Smooth muscle cell (in vitro differentiated cells): ENCODE measurements at regions not wholly inside any gene's neighbourhood (a gene's known extent, or its start where the extent isn't known, plus 50 kb on each side); places are given as distances from the start of the nearest gene placed in this dataset.

Source experiments
- DNase-seq: peaks from one replicate; lab custom pipeline; 2025; ENCODE audit not compliant: unreplicated experiment; lab: John Stamatoyannopoulos, UW
- H2AFZ ChIP-seq: fragments of 200-600 bp; sonication (generic); 2 replicates; pipeline ENCODE4 v1.6.0; 2016; ENCODE audit warnings: antibody characterized with exemption, low read depth, mild to moderate bottlenecking
- H3F3A ChIP-seq: fragments of 200-600 bp; sonication (generic); 2 replicates; pipeline ENCODE4 v1.6.0; 2017; ENCODE audit warnings: antibody characterized with exemption, low read depth
- H3K27ac ChIP-seq: fragments of 200-600 bp; sonication (generic); 2 replicates; pipeline ENCODE4 v1.5.1; 2016; ENCODE audit warnings: low read depth, mild to moderate bottlenecking
- H3K27me3 ChIP-seq: fragments of 200-600 bp; sonication (generic); 2 replicates; pipeline ENCODE4 v1.6.1; 2016; ENCODE audit warnings: low read depth, mild to moderate bottlenecking
- H3K36me3 ChIP-seq: fragments of 200-600 bp; sonication (generic); 2 replicates; pipeline ENCODE4 v1.5.1; 2016; ENCODE audit warnings: low read depth
- H3K4me1 ChIP-seq: fragments of 200-600 bp; sonication (generic); 2 replicates; pipeline ENCODE4 v1.5.1; 2016; ENCODE audit warnings: low read depth
- H3K4me2 ChIP-seq: fragments of 200-600 bp; sonication (generic); 2 replicates; pipeline ENCODE4 v1.6.0; 2016; ENCODE audit warnings: mild to moderate bottlenecking
- H3K4me3 ChIP-seq: fragments of 200-600 bp; sonication (generic); 2 replicates; pipeline ENCODE4 v1.5.1; 2016; ENCODE audit warnings: mild to moderate bottlenecking
- H3K79me2 ChIP-seq: fragments of 200-600 bp; sonication (generic); 2 replicates; pipeline ENCODE4 v1.6.0; 2016; ENCODE audit warnings: low read depth, mild to moderate bottlenecking
- H3K9ac ChIP-seq: fragments of 200-600 bp; sonication (generic); 2 replicates; pipeline ENCODE4 v1.6.0; 2016; ENCODE audit warnings: low read depth
- H3K9me3 ChIP-seq: fragments of 200-600 bp; sonication (generic); replicated peaks from 2 replicates; pipeline ENCODE4 v1.5.1; 2016; ENCODE audit warnings: low read depth
- H4K20me1 ChIP-seq: fragments of 200-600 bp; sonication (generic); 2 replicates; pipeline ENCODE4 v1.6.0; 2016; ENCODE audit warnings: low read depth
- WGBS: methylation state at CpG from one replicate; pipeline ENCODE4 v1.1.7; 2016; ENCODE audit warnings: low lambda C conversion rate; 5-methylcytosine and 5-hydroxymethylcytosine counted together
- TF ChIP-seq, protein P1 (sequence below): fragments of 200-600 bp; sonication (generic); IDR thresholded peaks from 2 replicates; pipeline ENCODE4 v1.5.1; 2017; ENCODE audit warnings: borderline replicate concordance, mild to moderate bottlenecking, antibody characterized with exemption; ENCODE audit not compliant: insufficient read depth, poor library complexity, severe bottlenecking

DNA sequence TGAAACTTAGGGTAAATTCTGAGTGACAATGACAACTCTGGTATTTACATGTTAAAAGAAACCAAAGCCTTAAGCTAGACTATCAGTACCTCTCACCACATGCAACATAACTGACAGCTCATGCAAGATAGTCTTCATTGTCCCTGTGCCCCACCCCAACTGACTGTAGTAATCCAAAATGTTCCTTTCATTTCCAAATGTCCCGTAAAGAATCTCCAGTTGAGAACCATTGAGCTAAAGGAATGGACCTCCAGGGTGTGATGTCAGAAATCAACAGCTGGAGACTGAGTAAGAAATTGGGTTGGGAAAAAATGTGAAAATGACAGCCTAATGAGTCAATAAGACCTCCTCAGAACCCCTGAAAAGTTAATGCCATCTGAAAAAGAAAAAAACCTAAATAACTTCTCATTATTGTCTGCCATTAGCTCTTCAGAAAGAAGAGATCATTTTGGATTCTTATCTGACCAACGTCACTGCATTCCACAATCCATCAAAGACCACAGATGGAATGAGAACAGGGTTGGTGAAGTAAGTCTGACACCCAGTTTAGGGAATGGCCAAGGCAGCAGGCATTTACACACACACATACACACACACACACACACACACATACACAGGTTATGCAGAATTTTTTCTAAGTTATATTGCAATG is 51.7 kb upstream of the ACVR2A start:
- Histone ChIP-seq H3K4me3 (no peak overlapping the region), H3K79me2 (no peaks in the 10 kb centered on the region), H3K4me2 (no peak overlapping the region), H2AFZ (no peak overlapping the region), H3K36me3 (no peaks in the 10 kb centered on the region), H3K9ac (no peak overlapping the region), H3F3A (no peaks in the 10 kb centered on the region), H3K4me1 (peaks cover 10% of the 10 kb centered on the region), H4K20me1 (no peaks in the 10 kb centered on the region), H3K27me3 (no peaks in the 10 kb centered on the region), H3K9me3 (no peaks in the 10 kb centered on the region), H3K27ac (no peak overlapping the region)
- WGBS, result 50% methylated on average over 2 of the region's 2 CpGs
- TF ChIP-seq, protein P1, sequence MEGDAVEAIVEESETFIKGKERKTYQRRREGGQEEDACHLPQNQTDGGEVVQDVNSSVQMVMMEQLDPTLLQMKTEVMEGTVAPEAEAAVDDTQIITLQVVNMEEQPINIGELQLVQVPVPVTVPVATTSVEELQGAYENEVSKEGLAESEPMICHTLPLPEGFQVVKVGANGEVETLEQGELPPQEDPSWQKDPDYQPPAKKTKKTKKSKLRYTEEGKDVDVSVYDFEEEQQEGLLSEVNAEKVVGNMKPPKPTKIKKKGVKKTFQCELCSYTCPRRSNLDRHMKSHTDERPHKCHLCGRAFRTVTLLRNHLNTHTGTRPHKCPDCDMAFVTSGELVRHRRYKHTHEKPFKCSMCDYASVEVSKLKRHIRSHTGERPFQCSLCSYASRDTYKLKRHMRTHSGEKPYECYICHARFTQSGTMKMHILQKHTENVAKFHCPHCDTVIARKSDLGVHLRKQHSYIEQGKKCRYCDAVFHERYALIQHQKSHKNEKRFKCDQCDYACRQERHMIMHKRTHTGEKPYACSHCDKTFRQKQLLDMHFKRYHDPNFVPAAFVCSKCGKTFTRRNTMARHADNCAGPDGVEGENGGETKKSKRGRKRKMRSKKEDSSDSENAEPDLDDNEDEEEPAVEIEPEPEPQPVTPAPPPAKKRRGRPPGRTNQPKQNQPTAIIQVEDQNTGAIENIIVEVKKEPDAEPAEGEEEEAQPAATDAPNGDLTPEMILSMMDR, result no peak
- DNase-seq, result no peak

DNA sequence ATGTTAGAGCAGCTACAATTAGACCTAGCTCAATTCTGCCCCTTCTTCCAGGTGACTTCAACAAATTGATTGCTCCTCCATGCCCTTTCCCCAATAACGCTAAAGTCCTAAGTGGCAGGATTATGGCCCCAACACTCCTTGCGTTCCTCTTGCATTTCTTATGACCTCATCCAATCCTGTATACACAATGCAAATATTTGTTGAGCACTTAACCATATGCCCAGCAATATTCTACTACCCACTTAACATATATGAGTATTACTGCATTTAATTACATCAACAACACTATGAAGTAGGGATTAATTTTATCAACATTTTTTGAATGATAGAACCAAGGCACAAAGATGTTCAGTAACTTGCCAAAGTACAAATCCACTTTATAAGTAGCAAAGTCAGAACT is 54.2 kb upstream of the ACVR2A start:
- no peaks in the 10 kb centered on the region for H3F3A ChIP-seq
- peaks cover 10% of the 10 kb centered on the region for H3K4me1 ChIP-seq
- H3K9me3 ChIP-seq, result no peaks in the 10 kb centered on the region
- H3K27me3 ChIP-seq, result no peaks in the 10 kb centered on the region
- no peak overlapping the region for H3K4me2 ChIP-seq
- no peaks in the 10 kb centered on the region for H4K20me1 ChIP-seq
- H3K27ac ChIP-seq, result no peak overlapping the region
- no peak overlapping the region for H3K9ac ChIP-seq
- TF ChIP-seq, protein P1, result no peak
- DNase-seq, result no peak
- no peak overlapping the region for H3K4me3 ChIP-seq
- WGBS, result 93% methylated on average over 2 of the region's 2 CpGs
- H2AFZ ChIP-seq, result no peak overlapping the region
- H3K36me3 ChIP-seq, result no peaks in the 10 kb centered on the region
- H3K79me2 ChIP-seq, result no peaks in the 10 kb centered on the region

DNA sequence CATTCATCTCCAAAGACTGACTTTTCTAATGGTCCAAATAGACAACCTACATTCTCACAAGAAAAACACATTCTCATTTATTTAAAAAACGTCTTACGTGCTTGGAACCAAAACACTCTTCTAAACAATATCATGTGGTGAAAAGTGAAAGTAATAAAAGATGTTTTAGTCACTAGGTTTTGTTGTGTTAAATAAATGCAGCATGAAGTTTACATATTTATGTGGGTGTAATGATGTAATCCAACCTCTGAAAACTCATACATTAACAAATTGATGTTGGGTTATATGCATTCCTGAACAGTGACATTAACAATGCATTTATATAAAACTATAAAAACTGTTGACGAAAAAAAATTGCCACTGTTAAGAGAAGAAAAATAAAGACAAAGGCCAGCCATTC is 55.1 kb upstream of the ACVR2A start:
- TF ChIP-seq, protein P1, result no peak
- H3K79me2 ChIP-seq, result no peaks in the 10 kb centered on the region
- DNase-seq, result no peak

DNA sequence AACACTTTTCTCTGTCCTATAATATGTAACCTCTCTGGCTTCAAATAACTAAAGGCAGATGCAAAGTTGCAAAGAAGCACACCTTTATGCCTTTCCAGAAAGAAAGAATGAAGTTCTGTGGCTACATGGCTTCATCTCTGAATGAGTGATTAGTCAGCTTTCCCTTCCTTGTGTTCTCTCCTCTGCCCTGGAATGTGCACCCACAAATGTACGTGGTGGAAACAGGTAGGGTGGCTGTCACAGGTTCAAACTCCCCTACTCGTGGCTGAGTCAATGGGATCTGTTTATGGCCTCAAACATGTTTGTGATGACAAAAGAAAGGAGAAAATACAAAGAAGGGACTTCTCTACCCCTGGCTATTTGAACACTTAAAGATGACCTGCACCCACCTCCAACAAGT is 55.5 kb upstream of the ACVR2A start:
- H2AFZ ChIP-seq, result no peak overlapping the region
- H3K9me3 ChIP-seq, result no peaks in the 10 kb centered on the region
- no peak for DNase-seq
- H3K36me3 ChIP-seq, result no peaks in the 10 kb centered on the region
- WGBS, result 59% methylated on average over 2 of the region's 2 CpGs
- H3K4me2 ChIP-seq, result no peak overlapping the region
- H3F3A ChIP-seq, result no peaks in the 10 kb centered on the region
- H3K79me2 ChIP-seq, result no peaks in the 10 kb centered on the region
- H3K4me1 ChIP-seq, result peaks cover 10% of the 10 kb centered on the region
- TF ChIP-seq, protein P1, result no peak
- H3K9ac ChIP-seq, result no peak overlapping the region
- no peaks in the 10 kb centered on the region for H3K27me3 ChIP-seq
- H3K4me3 ChIP-seq, result no peak overlapping the region
- H4K20me1 ChIP-seq, result no peaks in the 10 kb centered on the region
- H3K27ac ChIP-seq, result no peak overlapping the region

More for the DNA sequence above, 55.1 kb upstream of the ACVR2A start:
- Histone ChIP-seq H4K20me1 (no peaks in the 10 kb centered on the region), H3K4me2 (no peak overlapping the region), H3K9me3 (no peaks in the 10 kb centered on the region), H3F3A (no peaks in the 10 kb centered on the region), H3K4me3 (no peak overlapping the region), H3K27ac (no peak overlapping the region), H3K27me3 (no peaks in the 10 kb centered on the region), H3K36me3 (no peaks in the 10 kb centered on the region), H2AFZ (no peak overlapping the region), H3K4me1 (peaks cover 10% of the 10 kb centered on the region), H3K9ac (no peak overlapping the region)
- 84% methylated on average over 3 of the region's 3 CpGs for WGBS
